Inflammatory macrophage treated with lipopolysaccharide for 4 hours (primary cell): ENCODE measurements at regions not wholly inside any gene's neighbourhood (a gene's known extent, or its start where the extent isn't known, plus 50 kb on each side); places are given as distances from the start of the nearest gene placed in this dataset.

Source experiments
- DNase-seq: peaks from one replicate; pipeline ENCODE4 v3.0.0-alpha.2; 2020

DNA sequence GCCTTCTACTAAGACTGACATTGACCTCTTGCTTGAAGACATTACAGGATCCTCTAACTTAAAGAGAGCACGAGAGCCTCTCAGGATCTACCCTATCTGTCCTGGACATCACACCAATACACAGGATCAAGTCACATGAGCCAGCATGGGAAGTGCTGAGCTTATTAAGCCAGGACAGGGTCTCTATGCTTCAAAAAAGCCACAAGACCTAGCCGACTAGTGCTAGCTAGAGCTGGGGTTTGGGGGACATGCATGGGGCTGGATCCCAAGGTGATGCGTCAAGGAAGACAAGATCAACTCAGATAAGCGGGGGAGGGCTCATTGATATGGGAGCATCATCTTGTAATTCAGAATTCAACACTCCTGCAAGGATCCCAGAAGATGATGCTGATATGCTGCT, 167.2 kb upstream of the TAB2 start:
- no peak for DNase-seq

DNA sequence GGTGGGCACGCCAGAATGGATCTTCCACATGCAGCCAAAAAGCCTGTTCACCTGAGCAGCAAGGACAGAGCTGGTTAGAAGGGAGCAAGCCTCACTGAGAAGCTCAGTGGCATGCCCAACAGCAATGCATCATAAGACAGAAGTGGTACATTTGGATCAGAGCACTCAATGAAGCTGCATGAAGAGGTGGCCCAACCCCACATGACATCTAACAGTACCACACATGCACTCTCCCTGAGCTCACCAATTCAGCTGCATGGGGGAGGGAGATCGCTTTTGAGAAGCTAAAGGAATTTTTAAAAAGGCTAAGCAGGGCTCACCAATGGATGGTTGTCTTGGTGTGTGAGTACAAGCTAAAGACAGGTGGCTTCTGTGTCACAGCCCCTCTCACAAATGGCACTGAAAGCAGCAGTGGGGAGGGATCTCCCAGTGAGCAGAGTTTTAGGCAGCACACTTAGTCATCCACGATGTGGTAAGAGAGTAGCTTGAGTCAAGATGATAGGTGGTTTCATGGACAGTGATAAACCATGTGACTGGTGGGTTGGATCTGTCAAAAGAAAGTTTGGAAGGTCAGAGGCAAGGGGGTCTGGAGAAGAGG, 166.6 kb upstream of the TAB2 start:
- peak; percentile 44 for DNase-seq

DNA sequence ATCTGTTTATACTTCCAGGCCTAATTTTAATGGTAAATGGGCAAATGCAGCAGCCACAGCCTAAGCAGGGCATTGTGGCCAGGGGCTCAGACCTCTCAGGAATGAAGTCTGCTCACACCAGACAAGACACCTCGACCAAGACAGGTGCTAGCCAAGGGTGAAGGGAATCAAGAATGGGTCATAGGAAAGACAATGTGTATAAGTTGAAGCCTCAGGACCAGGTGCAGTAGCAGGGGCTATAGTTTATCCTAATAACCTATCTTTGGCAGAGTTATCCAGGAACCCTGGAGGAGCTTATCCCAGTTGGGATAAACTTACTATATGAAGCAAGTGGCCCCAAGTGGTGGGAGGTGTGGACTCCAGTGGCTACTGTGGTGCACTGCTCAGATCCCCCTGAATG, 165.0 kb upstream of the TAB2 start:
- no peak for DNase-seq

DNA sequence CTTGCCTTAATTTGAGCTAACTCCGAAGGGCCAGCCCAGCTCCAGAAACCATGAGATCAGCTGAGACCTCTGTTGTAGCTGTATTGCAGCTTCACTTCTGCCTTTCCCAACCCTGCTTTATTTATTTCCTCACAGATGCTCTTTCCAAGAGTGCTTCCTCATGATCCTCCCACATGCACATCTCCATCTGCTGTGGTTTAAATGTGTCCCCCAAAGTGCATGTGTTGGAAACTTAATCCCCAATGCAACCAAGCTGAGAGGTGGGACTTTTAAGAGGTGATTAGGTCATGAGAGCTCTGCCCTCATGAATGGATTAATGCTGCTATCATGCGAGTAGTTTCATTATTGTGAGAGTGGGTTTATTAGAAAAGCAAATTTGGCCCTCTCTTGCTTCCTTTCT, 164.4 kb upstream of the TAB2 start:
- peak; percentile 89 for DNase-seq

DNA sequence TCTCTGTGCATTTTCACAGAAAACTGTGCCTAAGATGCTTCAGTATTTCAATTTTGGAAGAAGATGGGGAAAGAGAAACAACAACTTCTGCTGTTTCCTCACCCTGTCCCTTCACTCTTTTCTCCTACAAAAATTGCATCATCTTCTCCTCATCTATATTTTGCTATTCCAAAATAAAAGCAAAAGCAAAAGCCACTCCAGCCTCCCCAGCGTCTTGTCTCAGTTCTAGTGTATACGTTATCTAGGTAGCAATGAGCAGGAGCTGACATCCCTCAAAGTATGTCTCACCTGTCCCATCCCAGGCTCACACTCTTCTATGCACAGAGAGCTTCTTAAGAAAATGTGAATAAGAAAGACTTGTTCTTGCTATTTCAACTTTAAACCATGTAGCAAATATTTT, 163.8 kb upstream of the TAB2 start:
- peak; percentile 77 for DNase-seq

DNA sequence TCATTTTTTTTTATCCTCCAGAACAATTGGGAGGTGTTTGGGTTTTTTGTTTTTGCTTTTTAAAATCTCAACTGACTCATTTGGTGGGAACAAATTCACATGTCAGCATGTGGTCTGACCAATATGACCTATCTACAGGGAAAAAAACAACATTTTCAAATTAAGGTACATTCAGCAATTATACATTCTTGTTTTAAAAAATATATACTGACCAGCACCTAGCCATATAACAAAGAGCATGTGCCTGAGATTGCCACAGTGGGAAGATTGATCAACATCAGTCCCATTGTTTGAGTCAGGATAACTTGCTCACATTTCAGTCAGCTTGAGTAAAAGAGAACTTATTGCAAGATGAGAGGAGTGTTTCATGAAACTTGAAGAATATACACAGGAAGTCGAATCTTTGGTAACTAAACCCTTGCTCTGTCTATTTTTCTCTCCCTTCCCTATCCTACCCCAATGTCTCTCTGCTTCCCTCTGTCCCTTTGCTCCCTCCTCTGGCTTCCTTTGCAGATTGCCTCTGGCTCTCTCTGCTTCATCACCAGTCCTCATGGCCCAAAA, 163.2 kb upstream of the TAB2 start:
- peak; percentile 84 for DNase-seq

DNA sequence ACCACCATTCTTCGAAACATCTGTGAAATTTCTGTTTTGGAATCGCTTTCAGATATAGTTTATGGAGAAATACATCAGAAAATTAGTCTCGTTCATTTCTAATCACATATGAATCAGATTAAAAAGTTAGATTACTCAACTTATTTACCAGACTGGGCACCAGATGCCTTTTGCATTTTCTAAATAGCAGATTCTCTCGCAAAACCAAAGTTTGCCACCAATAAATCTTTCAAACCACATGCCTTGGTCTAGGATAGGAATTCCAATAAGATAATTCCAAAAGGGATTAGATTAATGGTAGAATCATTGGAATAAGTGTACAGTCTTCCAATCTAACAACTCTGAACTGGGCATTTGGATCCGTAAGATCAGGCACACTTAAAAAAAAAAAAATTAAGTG, 160.4 kb upstream of the TAB2 start:
- no peak for DNase-seq

DNA sequence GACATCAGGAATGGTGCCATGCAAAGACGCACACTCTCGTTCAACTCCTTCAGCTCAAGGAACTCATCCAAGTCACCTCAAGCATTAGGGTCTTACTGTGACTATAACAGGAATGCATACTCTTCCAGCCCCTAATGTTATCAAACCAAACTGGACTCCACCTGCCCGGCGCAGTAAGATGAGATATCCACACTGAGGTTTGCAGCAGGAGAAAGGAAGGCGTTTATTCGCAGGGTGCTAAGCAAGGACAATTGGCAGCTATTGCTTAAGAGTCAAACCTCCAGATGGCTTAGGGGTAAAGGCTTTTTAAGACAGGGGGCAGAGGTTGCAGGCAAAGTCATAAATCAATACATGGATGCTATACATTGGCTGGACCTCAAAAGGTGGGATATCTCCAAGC, 159.4 kb upstream of the TAB2 start:
- DNase-seq: no peak

DNA sequence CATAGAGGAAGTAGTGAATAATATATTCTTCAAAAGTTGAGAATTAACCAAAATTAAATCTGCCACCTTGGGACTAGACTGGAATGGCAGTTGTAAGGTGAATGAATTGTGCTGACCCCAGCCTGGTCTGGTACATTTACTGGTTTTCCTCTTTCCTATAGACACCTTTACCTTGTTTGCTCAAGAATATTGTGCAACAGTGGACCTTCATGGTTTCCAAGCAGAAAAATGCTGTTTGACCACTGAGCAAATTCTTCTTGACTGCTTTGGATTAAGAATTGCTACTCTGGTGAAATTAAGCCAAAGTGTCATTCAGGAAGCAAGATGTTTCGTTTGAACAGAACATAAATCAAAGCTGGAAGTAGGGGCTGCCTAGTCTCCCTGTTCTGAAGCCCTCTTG, 156.6 kb upstream of the TAB2 start:
- DNase-seq: no peak

DNA sequence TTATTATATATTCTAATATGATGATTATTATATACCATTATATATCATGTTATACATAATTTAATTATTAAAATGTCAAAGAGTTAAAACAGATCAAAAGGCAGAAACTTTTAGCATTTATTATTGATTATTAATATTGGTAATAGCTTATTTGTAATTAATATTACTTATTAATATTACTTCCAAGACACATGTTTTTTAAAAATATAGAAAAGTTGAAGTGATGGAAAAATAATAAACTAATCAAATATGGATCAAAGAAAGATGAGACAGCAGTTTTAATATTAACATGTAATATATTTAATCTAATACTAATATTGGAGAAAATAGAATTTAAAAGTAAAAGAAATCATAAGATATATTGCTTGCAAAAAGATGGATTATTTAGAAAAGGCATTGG, 154.6 kb upstream of the TAB2 start:
- no peak for DNase-seq

DNA sequence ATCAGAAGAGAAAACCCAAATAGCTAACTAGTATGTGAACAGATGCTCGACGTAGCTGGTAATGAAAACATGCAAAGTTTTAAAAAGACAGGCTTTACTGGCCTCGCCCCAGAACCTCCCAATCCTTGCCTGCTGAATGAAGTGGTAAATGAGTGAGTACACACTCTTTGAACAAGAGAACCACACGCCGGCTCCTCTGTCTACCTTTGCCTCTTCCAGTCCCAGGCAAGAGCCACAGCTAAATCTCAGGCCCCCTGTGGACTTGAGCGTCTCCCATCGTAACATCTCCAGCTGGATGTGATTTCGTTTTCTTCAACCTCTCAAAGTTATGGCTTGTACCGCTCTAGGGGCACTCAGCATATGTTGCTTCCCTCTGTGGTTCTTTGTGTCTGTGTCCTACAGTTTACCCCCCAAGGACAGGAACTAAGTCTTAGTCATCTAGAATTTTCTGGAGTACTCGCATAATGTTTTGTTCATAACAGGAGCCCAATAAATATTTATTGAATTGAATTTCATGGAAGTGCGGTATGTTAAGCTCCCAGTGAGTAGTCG, 153.2 kb upstream of the TAB2 start:
- no peak for DNase-seq

DNA sequence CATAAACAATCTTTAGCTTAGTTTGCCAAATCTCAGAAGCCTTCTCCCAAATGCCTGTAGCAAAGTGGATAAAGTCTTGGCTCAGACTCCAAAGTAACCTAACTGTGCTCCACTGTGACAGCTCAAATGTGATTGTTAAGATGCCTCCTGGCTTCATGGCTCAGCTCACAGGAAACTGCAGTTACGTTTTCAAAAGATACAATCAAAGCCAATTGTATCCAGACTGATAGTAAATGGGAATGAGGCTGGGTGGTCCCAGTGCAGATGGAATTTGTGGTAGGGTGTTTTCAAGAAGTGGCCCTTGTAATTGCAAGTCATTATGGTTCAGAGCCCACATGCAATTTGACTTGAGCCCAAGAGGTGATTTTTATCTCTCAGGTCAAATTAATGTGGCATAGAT, 151.2 kb upstream of the TAB2 start:
- DNase-seq: no peak

DNA sequence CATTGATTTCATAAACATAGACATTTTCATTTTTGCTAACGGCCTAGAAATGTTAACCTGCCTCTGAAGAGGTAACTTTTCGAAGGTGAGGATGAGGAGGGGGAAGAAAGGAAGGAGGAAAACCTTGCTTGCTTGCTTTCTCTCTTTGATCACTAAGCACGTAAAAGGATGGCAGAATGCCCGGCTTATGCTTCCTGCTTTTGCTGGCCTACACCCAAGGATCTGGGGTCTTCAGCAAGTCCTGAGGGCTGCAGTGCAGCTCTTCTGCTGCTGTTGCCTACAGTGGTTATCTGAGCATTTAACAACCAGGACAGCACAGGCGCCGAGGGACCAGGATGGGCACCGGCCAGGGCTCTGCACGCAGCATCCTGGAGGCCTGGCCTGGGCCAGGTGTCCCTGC, 150.8 kb upstream of the TAB2 start:
- no peak for DNase-seq

DNA sequence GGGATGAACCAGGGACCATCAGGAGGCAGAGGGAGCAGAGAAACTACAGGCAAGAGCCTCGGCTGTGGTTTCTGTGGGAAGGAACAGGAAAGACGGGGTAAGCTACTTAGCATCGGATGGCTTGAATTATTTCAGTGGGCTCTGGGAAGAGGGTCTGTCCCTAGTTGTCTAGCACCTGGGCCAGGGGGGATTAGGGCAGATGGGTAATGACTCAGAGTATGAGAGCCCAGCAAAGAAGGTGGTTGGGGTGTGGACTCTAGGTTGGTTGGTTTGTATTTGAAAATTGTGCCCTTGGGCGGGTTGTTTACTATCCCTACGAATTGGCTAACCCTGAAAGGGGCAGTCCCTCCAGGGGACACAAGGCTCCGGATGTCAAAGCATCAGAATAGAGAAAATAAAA, 148.5 kb upstream of the TAB2 start:
- no peak for DNase-seq

DNA sequence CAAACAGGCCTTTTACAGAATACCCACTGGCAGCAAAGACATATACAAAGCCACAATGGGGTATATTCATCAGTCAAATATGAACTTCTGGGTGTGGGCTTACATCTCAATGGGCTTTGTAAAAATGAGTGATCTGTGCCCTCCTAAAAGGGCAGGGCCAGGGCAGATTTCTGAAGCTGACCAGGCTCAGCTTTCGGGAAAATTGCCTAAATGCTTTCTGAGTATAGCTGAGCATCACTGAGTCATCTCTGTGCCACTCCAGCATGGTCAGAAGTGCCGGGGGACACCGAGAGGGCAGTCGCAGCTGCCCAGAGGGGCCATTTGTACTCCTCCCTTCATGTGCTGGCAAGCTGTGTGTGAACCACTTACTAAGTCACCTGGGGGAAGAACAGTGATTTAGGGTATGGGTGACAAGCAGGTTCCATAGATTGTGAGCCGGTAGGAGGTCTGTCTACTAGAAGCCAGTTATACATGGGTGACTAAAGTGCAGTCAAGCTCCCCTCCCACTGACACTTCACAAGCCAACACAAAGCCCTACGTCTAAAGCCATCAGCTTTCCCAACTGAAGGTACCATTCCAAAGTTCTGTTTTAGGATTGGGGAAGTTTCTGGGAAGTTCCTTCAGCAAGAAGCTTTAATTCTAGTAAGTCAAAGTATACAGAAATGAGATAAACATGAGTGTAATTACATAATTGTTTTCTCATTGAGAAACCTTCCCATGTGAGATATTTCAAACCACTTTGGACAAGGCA, 147.6 kb upstream of the TAB2 start:
- DNase-seq: peak; percentile 72

DNA sequence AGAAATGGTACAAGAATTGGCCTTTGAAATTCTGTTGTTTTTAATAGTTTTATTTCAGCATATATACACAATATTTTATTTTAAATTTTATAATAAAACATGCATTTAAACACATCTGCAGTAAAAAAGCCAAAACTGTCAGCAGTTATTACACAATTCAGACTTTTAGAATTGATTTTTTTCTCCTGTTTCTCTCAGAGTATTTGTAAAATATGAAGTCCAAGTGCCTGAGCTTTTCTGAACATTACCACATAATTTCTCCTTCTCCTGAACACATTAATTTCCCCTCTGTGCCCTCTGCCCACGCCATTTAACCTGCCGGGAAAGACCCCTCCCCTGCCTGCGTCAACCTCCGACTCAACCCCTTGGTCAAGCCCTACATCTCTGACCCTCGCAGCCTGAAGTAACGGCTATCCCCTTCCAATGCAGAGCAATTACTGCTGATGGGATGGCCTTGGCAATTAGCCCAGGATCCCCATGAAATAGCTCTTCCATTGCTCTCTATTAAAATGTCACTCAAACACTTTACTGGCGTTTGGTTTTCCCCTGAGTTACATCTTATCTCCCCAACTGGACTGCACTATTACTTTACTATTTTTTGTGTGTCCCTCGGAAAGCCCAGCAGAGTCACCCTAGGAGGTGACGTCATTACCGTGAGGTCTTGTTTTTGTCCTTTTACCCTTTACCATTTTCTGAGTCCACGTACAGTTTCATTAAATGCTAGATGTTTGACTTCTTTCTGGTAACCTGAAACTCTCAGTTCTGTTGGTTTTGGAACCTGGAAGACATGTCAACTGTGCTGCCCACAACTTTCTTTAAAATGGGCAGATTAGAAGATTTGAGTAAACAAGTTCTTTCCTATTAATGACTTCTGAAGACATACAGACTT, 146.7 kb upstream of the TAB2 start:
- peak; percentile 59 for DNase-seq

DNA sequence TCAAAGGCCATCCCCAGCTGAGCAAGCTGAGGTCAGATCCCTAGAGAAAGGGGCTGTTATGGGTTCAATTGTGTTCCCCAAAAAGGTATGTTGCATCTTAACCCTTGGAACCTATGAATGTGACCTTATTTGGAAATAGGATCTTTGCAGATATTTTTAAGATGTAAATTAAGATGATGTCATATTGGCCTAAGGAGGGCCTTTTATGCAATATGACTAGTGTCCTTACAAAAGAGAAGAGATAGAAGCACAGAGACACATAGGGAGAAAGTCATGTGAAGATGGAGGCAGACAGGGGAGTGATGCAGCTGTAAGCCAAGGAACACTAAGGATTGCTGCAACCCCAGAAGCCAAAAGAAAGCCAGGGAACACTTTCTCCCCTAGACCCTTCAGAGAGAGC, 144.3 kb upstream of the TAB2 start:
- peak; percentile 39 for DNase-seq

DNA sequence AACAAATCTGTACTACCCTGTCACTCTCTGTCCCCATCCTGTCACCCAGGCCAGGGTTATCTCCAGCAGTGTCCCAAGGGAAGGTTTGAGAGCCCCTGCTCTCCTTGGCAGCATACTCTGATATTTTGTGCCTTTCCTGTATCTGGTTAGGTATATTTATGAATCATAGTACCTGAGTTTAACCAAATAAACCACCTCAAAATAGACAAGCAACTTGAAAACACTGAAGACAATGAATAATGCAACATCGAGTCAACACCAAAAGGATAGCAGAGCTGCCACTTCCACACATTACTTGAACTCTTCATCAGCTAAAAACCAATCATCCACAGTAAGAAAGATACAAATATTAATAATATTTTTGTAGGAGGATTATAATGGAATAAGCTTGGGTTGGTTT, 142.6 kb upstream of the TAB2 start:
- DNase-seq: no peak

DNA sequence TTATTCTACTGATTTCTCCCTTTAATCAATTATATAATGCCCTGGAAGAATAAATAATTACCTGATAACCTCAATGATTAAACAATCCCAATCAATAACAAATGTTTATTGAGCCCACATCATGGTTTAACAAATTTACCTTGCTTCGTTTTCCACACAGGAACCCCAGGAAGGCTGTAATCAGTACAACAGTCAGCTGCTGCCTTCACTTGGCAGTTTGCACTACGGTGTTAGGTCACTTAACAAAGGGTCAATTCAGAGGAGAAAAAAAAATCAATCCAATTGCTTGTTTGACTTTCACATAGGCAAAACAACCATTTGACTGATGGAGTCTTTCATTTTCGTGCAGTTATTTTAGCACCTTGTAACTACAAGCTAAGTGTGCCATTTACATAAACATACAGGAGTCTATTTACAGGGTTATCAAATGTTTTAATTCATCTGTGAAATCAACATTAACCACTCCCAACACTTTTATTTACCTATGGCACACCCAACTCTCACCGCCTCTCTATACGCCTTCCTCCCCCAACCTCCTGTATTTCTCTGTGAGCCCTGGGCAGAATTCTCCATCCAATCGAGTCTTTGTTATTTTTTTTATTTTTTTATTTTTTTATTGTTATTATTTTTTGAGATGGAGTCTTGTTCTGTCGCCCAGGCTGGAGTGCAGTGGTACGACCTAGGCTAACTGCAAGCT, 140.4 kb upstream of the TAB2 start:
- DNase-seq: no peak

DNA sequence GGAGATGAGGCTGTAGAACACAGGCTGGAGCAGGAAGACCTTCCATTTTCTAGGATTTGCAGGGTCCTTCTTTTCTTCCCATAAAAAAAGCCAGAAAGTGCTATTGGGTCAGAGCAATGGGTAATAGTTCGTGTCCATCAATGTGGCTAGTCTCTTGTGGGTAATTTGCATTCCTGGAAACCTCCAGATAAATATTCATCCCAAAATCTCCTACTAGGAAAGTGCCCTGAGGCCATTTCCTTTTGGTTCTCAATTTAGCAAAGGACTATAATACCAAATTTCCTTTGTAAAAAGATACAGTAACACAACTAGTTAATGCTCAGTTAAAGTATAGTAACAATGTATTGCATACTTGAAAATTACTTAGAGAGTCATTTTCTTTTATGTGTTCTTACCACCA, 138.1 kb upstream of the TAB2 start:
- no peak for DNase-seq

DNA sequence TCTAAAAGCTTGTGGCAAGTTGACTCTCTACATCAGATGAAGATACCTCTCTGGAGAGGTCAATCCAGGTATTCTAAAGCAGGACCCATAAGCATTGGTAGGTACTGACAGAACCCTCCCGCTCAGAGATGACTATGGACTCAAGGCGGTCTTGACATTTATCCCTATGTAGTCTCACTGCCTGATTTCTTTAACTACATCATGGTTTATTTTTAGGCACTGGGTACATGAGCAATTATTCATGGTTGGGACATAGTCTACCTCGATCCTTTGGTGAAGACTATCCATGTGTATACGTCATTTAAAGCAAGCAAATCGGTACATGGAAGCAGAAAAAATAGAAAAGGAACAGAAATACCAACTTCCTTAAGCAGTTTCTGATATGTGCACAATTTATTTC, 136.2 kb upstream of the TAB2 start:
- peak; percentile 15 for DNase-seq

DNA sequence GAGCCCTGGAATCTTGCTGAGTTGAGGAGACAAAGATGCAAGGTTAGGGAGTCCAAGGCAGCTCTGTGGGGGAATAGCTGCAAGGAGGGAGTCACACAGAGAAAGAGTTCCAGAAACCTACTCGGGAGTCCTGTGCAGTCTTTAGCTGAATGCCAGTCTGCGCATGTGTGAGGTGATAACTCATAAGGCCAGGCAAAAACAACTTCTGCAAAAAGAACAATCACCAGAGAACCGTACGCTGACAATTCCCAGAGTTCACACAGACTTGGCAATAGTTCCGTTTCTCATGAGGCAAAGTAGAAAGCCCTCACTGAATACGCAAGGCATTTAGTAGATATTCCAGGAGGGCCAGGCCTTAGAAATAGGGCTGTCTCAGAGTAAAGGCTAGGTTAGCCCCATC, 135.2 kb upstream of the TAB2 start:
- peak; percentile 75 for DNase-seq

DNA sequence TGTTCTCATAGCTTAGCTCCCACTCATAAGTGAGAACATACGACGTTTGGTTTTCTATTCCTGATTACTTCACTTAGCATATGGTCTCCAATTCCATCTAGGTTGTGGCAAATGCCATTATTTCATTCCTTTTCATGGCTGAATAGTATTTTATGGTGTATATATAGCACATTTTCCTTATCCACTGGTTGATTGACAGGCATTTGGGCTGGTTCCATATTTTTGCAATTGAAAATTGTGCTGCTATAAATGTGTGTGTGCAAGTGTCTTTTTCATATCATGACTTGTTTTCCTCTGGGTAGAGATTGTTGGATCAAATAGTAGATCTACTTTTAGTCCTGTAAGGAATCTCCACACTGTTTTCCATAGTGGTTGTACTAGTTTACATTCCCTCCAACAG, 133.0 kb upstream of the TAB2 start:
- no peak for DNase-seq
